ENCODE measurements at regions not wholly inside any gene's neighbourhood (a gene's known extent, or its start where the extent isn't known, plus 50 kb on each side); places are given as distances from the start of the nearest gene placed in this dataset.

- Mint-ChIP-seq H3K27me3 (ENCODE audit: insufficient read depth, unreplicated experiment) (peaks cover 45% of the 10 kb centered on the region), H3K4me3 (ENCODE audit: unreplicated experiment) (no peak overlapping the region), H3K9me3 (ENCODE audit: unreplicated experiment) (no peaks in the 10 kb centered on the region), H3K36me3 (ENCODE audit: insufficient read depth, unreplicated experiment) (no peaks in the 10 kb centered on the region), H3K4me1 (ENCODE audit: insufficient read depth, unreplicated experiment) (no peaks in the 10 kb centered on the region), H3K27ac (ENCODE audit: low read depth, unreplicated experiment) (no peak overlapping the region)
- no peak for DNase-seq (ENCODE audit: unreplicated experiment)
- intact Hi-C loops (cut with micrococcal nuclease), result no loop called here
- no TSS peak for BruUV-seq (replicated peaks)
- ChIA-PET POLR2A (interaction anchor here (0.7 kb wide), 1 partner anchor 1036 kb away, joined by 6 read pairs; no protein-coding TSS in a partner anchor), CTCF (interaction anchor here (0.6 to 1.5 kb wide), 4 partner anchors 70 to 1414 kb away, joined by 3 to 13 read pairs (median 4); no protein-coding TSS in a partner anchor)
- TF ChIP-seq CTCF (IDR thresholded peaks at IDR 0.05; ENCODE audit: unreplicated experiment), result no peak
These were observed 194.7 kb upstream of the CADPS start for GRCh38 chr3:63069806-63070475.

GRCh38 chr3:63070476-63070810 is 195.2 kb upstream of the CADPS start:
- no peak overlapping the region for H3K27ac Mint-ChIP-seq (ENCODE audit: low read depth, unreplicated experiment)
- TF ChIP-seq CTCF (IDR thresholded peaks at IDR 0.05; ENCODE audit: unreplicated experiment), result no peak
- no peaks in the 10 kb centered on the region for H3K9me3 Mint-ChIP-seq (ENCODE audit: unreplicated experiment)
- intact Hi-C loops (cut with micrococcal nuclease), result no loop called here
- H3K27me3 Mint-ChIP-seq (ENCODE audit: insufficient read depth, unreplicated experiment), result peaks cover 48% of the 10 kb centered on the region
- DNase-seq (ENCODE audit: unreplicated experiment), result no peak
- H3K36me3 Mint-ChIP-seq (ENCODE audit: insufficient read depth, unreplicated experiment), result no peaks in the 10 kb centered on the region
- no peaks in the 10 kb centered on the region for H3K4me1 Mint-ChIP-seq (ENCODE audit: insufficient read depth, unreplicated experiment)
- ChIA-PET CTCF (interaction anchor here (1.5 kb wide), 1 partner anchor 405 kb away, joined by 13 read pairs; no protein-coding TSS in a partner anchor), POLR2A (no interaction called here)
- no TSS peak for BruUV-seq (replicated peaks)
- H3K4me3 Mint-ChIP-seq (ENCODE audit: unreplicated experiment), result no peak overlapping the region

DNA sequence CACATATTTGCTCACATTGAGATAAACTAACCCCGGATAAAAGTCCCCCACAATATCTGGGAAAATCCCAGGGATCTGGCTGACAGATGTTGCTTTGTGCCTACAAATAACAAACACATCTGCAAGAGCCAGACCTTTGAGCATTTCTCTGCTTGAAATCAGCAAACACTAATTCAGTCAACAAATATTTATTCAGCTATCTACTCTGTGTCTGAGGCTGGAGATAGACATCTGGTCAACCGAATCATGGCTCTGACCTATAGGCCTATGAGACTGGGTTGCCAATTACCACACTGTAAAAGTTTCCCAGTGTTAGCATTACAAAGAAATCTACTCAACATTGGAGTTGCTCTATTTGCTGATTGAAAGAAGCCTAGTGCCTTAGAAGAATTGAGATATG is 201.1 kb upstream of the CADPS start:
- intact Hi-C loops (cut with micrococcal nuclease), result no loop called here
- no peak overlapping the region for H3K4me3 Mint-ChIP-seq (ENCODE audit: unreplicated experiment)
- no peak for TF ChIP-seq CTCF (IDR thresholded peaks at IDR 0.05; ENCODE audit: unreplicated experiment)
- no peaks in the 10 kb centered on the region for H3K4me1 Mint-ChIP-seq (ENCODE audit: insufficient read depth, unreplicated experiment)
- no peak overlapping the region for H3K27ac Mint-ChIP-seq (ENCODE audit: low read depth, unreplicated experiment)
- H3K9me3 Mint-ChIP-seq (ENCODE audit: unreplicated experiment), result no peaks in the 10 kb centered on the region
- ChIA-PET CTCF (no interaction called here), POLR2A (interaction anchor here (0.6 kb wide), 1 partner anchor 1349 kb away, joined by 3 read pairs; no protein-coding TSS in a partner anchor)
- DNase-seq (ENCODE audit: unreplicated experiment), result no peak
- no peaks in the 10 kb centered on the region for H3K36me3 Mint-ChIP-seq (ENCODE audit: insufficient read depth, unreplicated experiment)
- H3K27me3 Mint-ChIP-seq (ENCODE audit: insufficient read depth, unreplicated experiment), result peaks cover 84% of the 10 kb centered on the region
- no TSS peak for BruUV-seq (replicated peaks)

- intact Hi-C loops (cut with micrococcal nuclease), result no loop called here
- Mint-ChIP-seq H3K4me3 (ENCODE audit: unreplicated experiment) (no peak overlapping the region), H3K27me3 (ENCODE audit: insufficient read depth, unreplicated experiment) (peaks cover 64% of the 10 kb centered on the region), H3K4me1 (ENCODE audit: insufficient read depth, unreplicated experiment) (no peaks in the 10 kb centered on the region), H3K9me3 (ENCODE audit: unreplicated experiment) (peaks cover 7% of the 10 kb centered on the region), H3K27ac (ENCODE audit: low read depth, unreplicated experiment) (no peak overlapping the region), H3K36me3 (ENCODE audit: insufficient read depth, unreplicated experiment) (no peaks in the 10 kb centered on the region)
- BruUV-seq (replicated peaks), result no TSS peak
- ChIA-PET POLR2A (no interaction called here), CTCF (no interaction called here)
- no peak for DNase-seq (ENCODE audit: unreplicated experiment)
- no peak for TF ChIP-seq CTCF (IDR thresholded peaks at IDR 0.05; ENCODE audit: unreplicated experiment)
These were observed 191.9 kb upstream of the SYNPR start for GRCh38 chr3:63086190-63086589.
